NCI-H2196 (cell line): ENCODE measurements at regions not wholly inside any gene's neighbourhood (a gene's known extent, or its start where the extent isn't known, plus 50 kb on each side); places are given as distances from the start of the nearest gene placed in this dataset.

Experiments used
- DNase-seq: peaks from one replicate; lab custom pipeline; 2025; ENCODE audit not compliant: unreplicated experiment; lab: John Stamatoyannopoulos, UW

DNA sequence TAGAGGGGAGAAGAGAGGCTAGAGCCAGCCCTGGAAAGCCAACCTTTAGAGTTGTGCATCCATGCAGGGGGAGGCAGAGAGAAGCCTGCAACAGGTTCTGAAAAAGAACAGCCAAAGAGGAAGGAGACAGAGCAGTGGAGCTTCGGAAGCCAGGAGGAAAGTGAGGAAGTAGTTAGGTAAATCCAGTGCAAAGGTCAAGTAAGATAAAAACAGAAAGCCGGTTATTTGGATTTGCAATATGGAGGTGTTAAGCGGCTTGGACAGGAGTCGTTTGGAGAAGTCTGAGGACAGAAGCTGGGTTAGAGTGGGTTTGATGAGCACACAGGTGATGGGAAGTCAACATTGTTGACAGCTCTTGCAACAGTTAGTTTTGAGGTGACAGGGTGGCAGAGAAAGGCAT is 53.5 kb upstream of the FLT1 start:
- no peak for DNase-seq

DNA sequence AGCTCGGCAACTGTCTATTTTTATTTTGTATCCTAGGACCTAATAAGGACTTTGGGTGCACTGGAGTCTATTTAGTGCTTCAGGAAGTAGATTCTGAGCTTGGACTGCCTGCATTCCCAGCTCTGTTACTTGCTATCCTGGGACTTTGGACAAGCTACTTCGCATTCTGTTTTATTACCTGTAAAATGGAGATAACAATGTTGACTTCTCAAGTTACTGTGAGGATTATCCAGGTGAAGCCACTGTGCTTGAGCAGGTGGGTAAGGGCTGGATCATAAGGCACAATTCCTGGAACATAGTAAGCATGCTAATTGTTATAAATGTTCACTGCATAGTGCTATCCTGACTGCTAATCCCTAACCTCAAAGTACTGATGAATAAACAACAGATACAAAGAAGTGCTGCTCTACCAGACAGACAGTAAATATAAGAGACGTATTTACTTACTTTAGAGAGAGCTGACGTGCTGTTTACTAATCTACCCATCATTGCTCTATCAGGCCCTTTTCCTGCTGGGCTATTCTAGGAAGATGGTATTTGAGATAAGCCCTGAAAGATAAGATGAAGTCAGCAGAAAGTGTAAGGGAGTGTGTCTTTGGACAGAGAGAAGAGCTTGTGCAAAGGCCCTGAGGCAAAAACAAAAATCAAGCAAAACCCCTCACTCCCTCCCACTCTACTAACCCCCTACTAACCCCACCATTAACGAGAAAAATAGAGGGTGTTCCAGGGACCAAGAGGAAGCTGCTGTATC is 50.8 kb upstream of the FLT1 start:
- peak; percentile 45 for DNase-seq
